Sigmoid colon (tissue), 4 donors: ENCODE measurements at regions not wholly inside any gene's neighbourhood (a gene's known extent, or its start where the extent isn't known, plus 50 kb on each side); places are given as distances from the start of the nearest gene placed in this dataset.

ENCODE experiments used
- CTCF ChIP-seq, 4 experiments: fragments of 450-650 bp in 3 of 4; fragments of 200-600 bp in 1 of 4; IDR thresholded peaks; one replicate each; pipeline ENCODE4 v1.5.1; 2016 to 2019; ENCODE audit warnings: antibody characterized with exemption in 4 of 4, mild to moderate bottlenecking in 3 of 4, moderate library complexity in 2 of 4
- POLR2A ChIP-seq, 2 donors: fragments of 450-650 bp; IDR thresholded peaks; one replicate each; pipeline ENCODE4 v1.6.1; 2016; ENCODE audit warnings: antibody characterized with exemption in 2 of 2, mild to moderate bottlenecking in 2 of 2, moderate library complexity in 2 of 2
- POLR2AphosphoS5 ChIP-seq, 4 donors: sonication (generic); formaldehyde crosslinking; IDR thresholded peaks; one replicate each; pipeline ENCODE4 v1.6.1; 2017; ENCODE audit warnings: antibody characterized with exemption in 4 of 4

DNA sequence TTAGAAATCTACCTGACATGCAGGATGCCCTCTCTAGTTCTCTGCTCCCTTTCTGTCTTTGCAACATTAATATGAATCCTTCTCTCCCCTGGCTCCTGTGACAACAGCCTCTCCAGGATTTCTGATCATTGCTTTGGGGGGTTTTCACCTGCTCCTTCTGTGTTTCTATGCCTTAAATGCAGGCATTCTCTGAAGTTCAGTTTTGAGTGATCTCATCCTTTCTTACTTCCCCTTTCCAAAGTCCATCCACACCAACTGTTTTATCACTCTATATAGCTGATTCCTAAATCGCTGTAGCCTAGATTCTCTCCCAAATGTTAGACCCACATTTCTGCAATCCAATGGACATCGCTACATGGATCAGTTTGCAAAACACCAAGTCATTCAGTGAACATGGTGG is 330.7 kb upstream of the NCAM1 start:
- TF ChIP-seq CTCF (IDR thresholded peaks at IDR 0.05) = no peak
- no peak for TF ChIP-seq POLR2A (IDR thresholded peaks at IDR 0.05)
- no peak for TF ChIP-seq POLR2AphosphoS5 (IDR thresholded peaks at IDR 0.05)
